ENCODE measurements at regions not wholly inside any gene's neighbourhood (a gene's known extent, or its start where the extent isn't known, plus 50 kb on each side); places are given as distances from the start of the nearest gene placed in this dataset.

DNA sequence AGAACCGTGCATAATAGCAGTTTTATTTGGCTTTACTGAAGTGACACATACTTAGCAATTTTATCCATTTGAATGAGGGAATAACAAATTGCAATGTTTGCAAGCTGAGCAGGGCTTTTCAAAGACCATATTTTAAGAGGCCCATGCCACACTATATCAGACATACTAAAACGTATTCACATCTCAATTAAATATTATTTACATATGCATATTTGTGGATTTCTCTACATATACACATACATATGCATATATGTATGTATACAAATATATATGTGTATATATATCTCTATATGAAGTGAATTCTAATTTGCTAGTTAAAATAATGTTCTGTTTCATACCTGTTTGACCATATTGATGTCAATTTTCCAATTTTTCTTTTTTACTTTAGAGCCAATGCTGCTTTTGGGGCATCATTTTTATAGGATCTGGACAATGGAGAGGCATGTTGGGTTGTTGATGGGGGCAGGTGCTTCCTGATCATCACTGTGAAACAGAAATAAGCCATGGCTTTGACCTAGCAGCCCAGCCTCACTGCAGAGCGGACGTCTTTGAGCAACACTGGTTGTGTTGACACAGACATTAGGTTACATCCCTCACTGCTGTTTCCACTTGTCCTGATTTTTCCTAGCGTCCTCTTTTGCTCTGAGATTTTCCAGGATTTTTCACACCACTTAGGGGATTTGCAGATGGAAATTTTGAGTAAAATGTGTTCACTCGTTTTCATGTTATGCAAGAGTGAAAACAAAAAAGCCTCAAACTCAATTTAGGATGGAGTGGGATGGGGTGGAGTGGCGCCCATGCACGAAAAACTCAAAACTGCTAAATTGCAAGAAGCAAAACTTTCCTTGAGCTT lies 56.9 kb downstream of the RDH14 start:
- DNase-seq = no peak

DNA sequence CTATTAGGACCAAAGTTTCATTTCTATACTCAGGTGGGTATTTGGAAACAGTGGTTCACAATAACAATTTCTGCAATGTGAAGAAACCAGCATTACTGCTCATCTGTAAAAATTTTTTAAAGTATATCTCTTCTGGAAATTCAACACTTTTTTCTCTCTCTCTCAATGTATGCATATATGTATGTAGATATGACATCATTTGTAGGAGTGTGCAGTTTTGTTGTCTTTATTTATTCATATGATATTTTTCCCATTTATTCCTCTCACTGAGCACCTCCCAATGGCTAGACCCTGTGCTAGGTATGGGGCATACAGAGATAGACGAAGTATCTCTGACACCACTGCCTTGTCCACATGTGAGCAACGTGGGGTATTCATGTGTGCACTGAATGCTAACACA lies 58.3 kb downstream of the RDH14 start:
- no peak for DNase-seq

GRCh38 chr2:18501729-18502128 lies 58.7 kb downstream of the RDH14 start:
- no peak for DNase-seq

- DNase-seq = no peak
Observed at GRCh38 chr2:18501156-18501555, 59.3 kb downstream of the RDH14 start.

DNA sequence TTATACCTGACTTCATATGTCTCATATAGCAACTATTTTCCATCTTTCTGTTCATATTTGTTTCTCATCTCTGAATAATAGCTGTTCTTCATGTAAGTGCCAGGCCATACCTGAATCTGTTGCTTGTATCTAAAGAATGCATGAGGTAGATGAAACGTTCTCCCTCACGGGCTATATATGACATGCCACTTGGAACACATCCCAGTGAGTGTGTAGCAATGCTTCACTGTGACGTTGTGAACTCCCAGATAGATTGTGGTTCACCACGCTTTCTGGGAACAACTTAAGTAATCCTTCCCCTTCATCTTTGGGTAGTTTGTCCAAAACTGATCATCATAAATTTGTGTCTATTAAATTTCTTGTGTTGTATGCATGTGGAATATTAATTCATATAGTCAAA lies 60.1 kb downstream of the RDH14 start:
- no peak for DNase-seq

- DNase-seq = no peak
Observed at GRCh38 chr2:18498531-18498930, 61.9 kb downstream of the RDH14 start.

DNA sequence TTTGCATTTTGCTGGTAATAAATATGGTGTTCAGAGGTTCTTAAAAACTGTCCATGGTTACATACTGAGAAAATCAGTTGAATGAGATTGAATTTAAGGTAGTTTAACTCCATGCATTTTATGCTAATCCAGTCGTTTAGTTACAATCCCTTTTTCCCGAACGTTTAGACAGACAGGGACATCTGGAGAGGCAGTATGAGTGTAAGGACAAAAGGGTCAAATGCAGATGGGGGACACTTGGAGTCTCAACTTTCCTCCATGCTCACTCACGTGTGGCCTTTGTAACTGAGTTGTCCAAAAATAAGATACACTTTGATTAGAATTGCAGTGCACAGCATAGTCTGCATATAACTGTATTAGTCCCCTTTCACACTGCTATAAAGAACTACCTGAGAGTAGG lies 63.9 kb downstream of the RDH14 start:
- DNase-seq = no peak

- no peak for DNase-seq
Observed at GRCh38 chr2:18495058-18495457, 65.4 kb downstream of the RDH14 start.

DNA sequence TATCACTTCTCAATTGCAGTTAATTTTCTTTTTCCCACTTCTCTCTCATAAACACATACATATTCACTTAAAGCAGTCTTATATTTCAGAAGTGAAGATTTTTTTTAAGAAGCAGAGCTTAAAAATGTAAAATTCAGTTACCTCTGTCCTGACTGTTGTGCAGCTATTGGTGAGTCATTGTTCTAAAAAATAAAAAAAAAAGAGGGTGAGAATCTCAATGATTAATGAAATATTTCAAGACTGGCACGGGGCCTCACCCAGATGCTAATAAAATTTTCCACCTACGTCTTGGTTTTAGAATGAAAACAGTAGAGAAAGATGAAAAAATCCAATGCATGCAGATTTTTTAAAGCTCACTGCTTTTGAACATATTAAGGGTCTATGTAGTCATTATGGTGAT lies 67.7 kb downstream of the RDH14 start:
- no peak for DNase-seq

GRCh38 chr2:18491577-18491976 lies 68.9 kb downstream of the RDH14 start:
- no peak for DNase-seq

GRCh38 chr2:18490901-18491300 lies 69.6 kb downstream of the RDH14 start:
- DNase-seq = no peak

- DNase-seq = no peak
Observed at GRCh38 chr2:18487106-18487913, 73.1 kb downstream of the RDH14 start.

GRCh38 chr2:18484625-18485024 lies 75.8 kb downstream of the RDH14 start:
- DNase-seq = no peak

DNA sequence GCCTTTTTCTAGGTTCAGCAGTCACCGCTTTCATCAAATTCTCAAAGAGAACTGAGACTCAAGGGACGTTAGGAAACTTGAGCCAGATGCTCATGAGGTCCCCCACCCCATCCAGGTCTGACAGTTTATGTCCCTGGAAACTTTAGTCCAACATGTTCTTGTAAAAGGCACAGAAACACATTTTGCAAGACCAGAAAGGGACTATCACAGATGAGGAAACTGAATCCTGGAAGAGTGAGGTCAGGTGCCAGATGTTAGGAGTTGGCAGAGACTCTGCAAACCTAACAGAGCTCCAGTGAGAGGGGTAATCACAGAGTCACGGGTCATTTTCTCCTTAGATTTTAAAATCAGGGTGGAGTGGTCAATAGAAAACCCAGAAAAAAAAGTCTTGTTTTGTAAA lies 76.6 kb downstream of the RDH14 start:
- no peak for DNase-seq

DNA sequence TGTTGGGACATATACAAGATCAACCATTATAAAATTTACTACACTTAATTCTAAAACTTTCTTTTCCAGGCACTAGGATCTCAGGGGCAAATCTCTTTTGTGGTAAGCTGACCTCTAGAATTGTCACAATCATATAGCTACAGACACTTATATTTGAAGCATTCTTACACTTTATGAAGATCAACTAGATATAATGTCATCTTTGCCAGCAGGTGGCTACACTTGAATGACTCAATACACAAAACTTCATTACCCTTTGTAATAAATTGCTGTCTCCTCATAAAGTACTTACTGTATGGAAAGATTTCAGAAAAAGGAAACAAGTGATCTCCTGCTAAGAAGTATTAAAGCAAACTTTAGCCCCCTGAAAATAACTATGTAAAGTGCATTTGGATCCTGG lies 77.8 kb downstream of the RDH14 start:
- no peak for DNase-seq

DNA sequence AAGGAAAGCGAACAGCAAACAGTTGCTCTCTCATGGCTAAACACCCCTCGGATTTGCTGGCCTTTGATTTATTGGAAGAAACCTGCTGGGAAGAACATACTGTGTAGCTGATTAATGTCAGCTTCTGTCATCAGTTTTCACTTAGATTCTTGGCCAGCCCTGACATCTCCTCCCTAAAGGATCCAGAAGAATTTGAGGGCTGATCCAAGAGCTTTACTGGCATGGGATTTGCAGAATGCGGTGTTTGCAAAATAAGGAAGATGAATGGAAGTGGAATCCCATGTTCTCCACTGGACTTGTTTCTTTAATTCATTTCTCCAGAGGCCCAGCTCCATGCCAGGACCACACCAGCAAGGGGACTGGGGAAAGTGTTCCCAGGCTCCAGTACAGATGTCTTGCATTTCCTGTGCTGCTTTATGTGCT lies 80.5 kb downstream of the RDH14 start:
- no peak for DNase-seq

DNA sequence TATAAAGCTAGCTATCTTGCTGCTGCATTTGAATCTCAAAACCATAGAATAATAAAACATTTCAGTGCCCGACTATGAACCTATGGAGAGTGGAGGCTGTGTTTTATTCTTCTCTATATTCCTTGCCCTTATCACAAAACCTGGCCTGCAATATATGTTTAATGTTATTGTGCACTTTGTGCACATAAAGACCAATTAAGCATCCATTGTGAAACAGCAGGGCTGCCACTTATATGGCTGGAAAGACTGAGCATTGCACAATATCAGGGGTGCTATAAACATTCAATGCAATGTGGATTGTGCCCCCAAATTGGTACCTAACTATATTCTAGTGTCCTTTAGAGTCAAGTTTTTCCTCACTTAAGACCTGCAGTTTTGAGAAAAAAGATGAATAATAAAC lies 83.2 kb downstream of the RDH14 start:
- no peak for DNase-seq

- DNase-seq = no peak
Observed at GRCh38 chr2:18476484-18476883, 84.0 kb downstream of the RDH14 start.

DNA sequence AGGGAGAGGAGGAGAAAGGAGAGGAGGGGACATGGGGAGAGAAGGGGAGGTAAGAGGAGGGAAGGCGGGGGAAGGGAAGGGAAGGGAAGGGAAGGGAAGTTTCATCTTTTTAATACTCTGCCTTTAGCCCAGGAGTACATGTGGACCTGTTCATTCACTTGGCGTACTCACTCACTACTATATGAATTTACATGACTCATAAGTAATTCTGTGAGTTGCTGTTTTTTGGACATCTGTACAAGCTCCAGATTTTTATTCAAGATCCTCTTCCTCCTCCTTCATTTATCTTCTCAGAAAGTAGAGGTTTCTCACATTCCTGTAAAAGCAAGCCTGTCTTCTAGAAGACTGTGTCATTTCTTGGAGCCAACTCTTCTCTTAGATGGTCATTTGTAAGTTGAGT lies 84.6 kb downstream of the RDH14 start:
- DNase-seq = no peak

DNA sequence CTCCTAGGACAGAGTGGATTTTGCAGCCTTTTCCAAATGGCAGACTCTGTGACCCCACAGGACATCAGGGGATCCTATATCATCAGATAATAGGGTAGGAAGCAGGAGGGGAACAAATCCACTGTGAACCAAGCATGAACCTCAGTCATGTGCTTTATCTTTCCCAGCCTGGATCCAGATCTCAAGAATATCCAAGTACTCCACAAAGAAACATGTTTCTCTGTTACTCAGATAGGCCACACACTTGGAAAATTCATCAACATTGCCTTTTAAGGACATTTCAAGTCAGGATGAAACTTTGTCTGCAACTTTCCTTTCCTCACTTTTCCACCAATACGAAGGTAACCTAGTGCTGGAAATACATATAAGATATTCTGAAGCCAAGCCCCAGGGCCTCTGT lies 85.8 kb downstream of the RDH14 start:
- no peak for DNase-seq

GRCh38 chr2:18473241-18474181 lies 86.9 kb downstream of the RDH14 start:
- DNase-seq = no peak

GRCh38 chr2:18467749-18468360 lies 92.6 kb downstream of the RDH14 start:
- no peak for DNase-seq

DNA sequence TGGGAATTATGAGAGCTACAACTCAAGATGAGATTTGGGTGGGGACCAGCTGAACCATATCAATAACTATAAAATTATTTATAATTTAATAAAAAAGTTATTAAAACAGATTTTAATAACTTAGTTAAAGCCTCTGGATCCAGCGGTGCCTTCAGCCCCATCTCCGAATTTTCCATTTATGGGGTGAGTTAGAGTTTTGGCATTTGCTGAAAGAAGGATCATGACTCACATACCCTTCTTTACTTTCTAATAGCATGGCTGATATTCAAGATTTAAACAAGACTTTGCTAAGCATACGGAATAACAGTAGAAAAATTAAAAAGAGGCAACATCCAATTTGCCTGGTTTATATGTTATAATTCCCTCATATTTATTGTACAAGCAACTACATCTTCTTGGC lies 94.5 kb downstream of the RDH14 start:
- no peak for DNase-seq
